ENCODE measurements at regions not wholly inside any gene's neighbourhood (a gene's known extent, or its start where the extent isn't known, plus 50 kb on each side); places are given as distances from the start of the nearest gene placed in this dataset.

DNA sequence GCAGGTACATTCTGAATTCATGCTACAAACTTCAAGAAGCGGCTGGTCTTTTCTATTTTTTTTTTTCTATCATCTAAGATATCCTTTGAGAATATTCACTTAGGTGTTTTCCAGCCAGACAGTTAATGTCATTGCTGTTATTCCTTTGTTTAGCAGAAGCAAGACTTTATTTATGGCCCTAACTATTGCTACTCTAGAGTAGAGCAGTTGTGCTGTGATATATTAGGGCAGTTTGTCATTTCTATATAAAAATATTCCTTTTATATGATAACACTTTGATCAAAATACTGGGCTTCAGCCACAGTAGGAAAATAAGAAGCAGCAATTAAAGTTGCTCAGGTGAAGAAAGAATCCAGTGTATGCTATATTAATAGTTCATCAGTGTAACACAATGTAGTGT is 959.3 kb downstream of the NCAM2 start:
- no peaks in the 10 kb centered on the region for H3K79me2 ChIP-seq (ENCODE audit: low read depth)
- no peaks in the 10 kb centered on the region for H3K9me3 ChIP-seq (ENCODE audit: insufficient read depth, low read depth)
- H3F3A ChIP-seq (ENCODE audit: insufficient read depth, low read depth) = no peaks in the 10 kb centered on the region
- no peaks in the 10 kb centered on the region for H3K36me3 ChIP-seq (ENCODE audit: low read depth)
- H3K4me2 ChIP-seq = no peak overlapping the region
- ChIA-PET CTCF (no interaction called here), POLR2A (ENCODE audit: unreplicated experiment) (interaction anchor here (0.7 kb wide), 1 partner anchor 638 kb away, joined by 4 read pairs; no protein-coding TSS in a partner anchor)
- no peak overlapping the region for H2AFZ ChIP-seq
- H3K27me3 ChIP-seq (ENCODE audit: insufficient read depth, low read depth) = no peaks in the 10 kb centered on the region
- H3K27ac ChIP-seq = no peak overlapping the region
- H4K20me1 ChIP-seq (ENCODE audit: insufficient read depth) = no peaks in the 10 kb centered on the region
- DNase-seq = no peak
- no TSS peak for BruUV-seq (replicated peaks)
- TF ChIP-seq EZH2 (IDR thresholded peaks at IDR 0.05; ENCODE audit: low read depth) = no peak
- TF ChIP-seq, protein P1, sequence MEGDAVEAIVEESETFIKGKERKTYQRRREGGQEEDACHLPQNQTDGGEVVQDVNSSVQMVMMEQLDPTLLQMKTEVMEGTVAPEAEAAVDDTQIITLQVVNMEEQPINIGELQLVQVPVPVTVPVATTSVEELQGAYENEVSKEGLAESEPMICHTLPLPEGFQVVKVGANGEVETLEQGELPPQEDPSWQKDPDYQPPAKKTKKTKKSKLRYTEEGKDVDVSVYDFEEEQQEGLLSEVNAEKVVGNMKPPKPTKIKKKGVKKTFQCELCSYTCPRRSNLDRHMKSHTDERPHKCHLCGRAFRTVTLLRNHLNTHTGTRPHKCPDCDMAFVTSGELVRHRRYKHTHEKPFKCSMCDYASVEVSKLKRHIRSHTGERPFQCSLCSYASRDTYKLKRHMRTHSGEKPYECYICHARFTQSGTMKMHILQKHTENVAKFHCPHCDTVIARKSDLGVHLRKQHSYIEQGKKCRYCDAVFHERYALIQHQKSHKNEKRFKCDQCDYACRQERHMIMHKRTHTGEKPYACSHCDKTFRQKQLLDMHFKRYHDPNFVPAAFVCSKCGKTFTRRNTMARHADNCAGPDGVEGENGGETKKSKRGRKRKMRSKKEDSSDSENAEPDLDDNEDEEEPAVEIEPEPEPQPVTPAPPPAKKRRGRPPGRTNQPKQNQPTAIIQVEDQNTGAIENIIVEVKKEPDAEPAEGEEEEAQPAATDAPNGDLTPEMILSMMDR (conservative IDR thresholded peaks at IDR 0.05) = no peak
- H3K9me2 ChIP-seq (ENCODE audit: insufficient read depth) = no peaks in the 10 kb centered on the region
- no peak overlapping the region for H3K4me3 ChIP-seq
- intact Hi-C loops (cut with micrococcal nuclease; ENCODE audit: unreplicated experiment) = no loop called here
- no peaks in the 10 kb centered on the region for H3K4me1 ChIP-seq (replicated peaks; ENCODE audit: insufficient read depth)

DNA sequence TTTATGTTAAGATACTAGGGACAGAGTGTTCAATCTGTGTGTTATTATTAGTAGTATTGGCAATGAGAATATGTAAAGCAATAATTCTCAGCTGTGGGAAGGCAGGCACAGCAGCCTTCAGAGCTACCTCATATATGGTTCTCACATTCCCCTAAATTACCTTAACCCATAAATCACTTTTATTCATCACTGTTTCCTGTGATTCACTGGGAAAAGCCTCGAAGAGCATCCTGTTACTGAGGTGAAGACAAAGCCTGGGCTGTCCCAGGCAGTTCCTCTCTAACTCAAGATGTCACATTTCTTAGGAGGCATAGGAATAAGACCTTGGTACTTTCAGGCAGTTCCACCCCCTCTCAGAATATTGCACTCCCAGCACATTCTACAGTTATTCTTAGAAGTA is 965.7 kb downstream of the NCAM2 start:
- ChIA-PET CTCF (no interaction called here), POLR2A (ENCODE audit: unreplicated experiment) (no interaction called here)
- H3K9me3 ChIP-seq (ENCODE audit: insufficient read depth, low read depth) = no peaks in the 10 kb centered on the region

DNA sequence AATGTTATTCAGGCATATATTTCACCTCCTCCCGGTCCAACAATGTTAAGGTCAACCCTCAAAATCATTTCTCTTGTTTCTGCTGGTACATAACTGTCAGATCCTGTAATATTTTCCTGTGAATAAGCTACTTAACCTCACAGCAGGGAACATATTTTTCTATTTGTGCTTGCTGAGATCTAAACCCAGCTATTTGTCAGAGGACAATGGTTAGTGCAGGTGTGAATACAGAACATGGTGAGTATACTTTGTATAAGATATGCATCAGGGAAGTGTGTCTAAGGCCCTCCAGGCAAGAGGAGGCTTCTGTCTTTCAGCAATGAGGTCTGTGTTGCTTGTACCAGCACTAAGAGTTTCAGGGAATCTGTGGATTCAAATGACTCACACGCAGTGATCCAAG is 970.6 kb downstream of the NCAM2 start:
- no peaks in the 10 kb centered on the region for H4K20me1 ChIP-seq (ENCODE audit: insufficient read depth)
- POLR2A ChIA-PET (ENCODE audit: unreplicated experiment) = no interaction called here

More for the DNA sequence above, 965.7 kb downstream of the NCAM2 start:
- no peaks in the 10 kb centered on the region for H3K27me3 ChIP-seq (ENCODE audit: insufficient read depth, low read depth)
- no peaks in the 10 kb centered on the region for H3F3A ChIP-seq (ENCODE audit: insufficient read depth, low read depth)
- H4K20me1 ChIP-seq (ENCODE audit: insufficient read depth) = no peaks in the 10 kb centered on the region
- no peaks in the 10 kb centered on the region for H3K79me2 ChIP-seq (ENCODE audit: low read depth)
- no peak overlapping the region for H3K27ac ChIP-seq
- H3K9me2 ChIP-seq (ENCODE audit: insufficient read depth) = no peaks in the 10 kb centered on the region
- no TSS peak for BruUV-seq (replicated peaks)
- no peak overlapping the region for H3K4me3 ChIP-seq
- H3K4me1 ChIP-seq (replicated peaks; ENCODE audit: insufficient read depth) = no peaks in the 10 kb centered on the region
- no peak overlapping the region for H3K4me2 ChIP-seq
- TF ChIP-seq, protein P1 (conservative IDR thresholded peaks at IDR 0.05) = no peak
- no peak for TF ChIP-seq EZH2 (IDR thresholded peaks at IDR 0.05; ENCODE audit: low read depth)
- intact Hi-C loops (cut with micrococcal nuclease; ENCODE audit: unreplicated experiment) = no loop called here
- H2AFZ ChIP-seq = no peak overlapping the region
- no peak for DNase-seq
- no peaks in the 10 kb centered on the region for H3K36me3 ChIP-seq (ENCODE audit: low read depth)

More for the DNA sequence above, 970.6 kb downstream of the NCAM2 start:
- Histone ChIP-seq H3K9me3 (ENCODE audit: insufficient read depth, low read depth) (no peaks in the 10 kb centered on the region), H2AFZ (no peak overlapping the region), H3K9me2 (ENCODE audit: insufficient read depth) (no peaks in the 10 kb centered on the region), H3K79me2 (ENCODE audit: low read depth) (no peaks in the 10 kb centered on the region), H3K4me3 (no peak overlapping the region), H3F3A (ENCODE audit: insufficient read depth, low read depth) (no peaks in the 10 kb centered on the region), H3K4me2 (no peak overlapping the region), H3K4me1 (replicated peaks; ENCODE audit: insufficient read depth) (no peaks in the 10 kb centered on the region), H3K36me3 (ENCODE audit: low read depth) (no peaks in the 10 kb centered on the region), H3K27me3 (ENCODE audit: insufficient read depth, low read depth) (no peaks in the 10 kb centered on the region), H3K27ac (no peak overlapping the region)
- CTCF ChIA-PET = no interaction called here
- no TSS peak for BruUV-seq (replicated peaks)
- TF ChIP-seq, protein P1 (conservative IDR thresholded peaks at IDR 0.05) = no peak
- no peak for TF ChIP-seq EZH2 (IDR thresholded peaks at IDR 0.05; ENCODE audit: low read depth)
- intact Hi-C loops (cut with micrococcal nuclease; ENCODE audit: unreplicated experiment) = no loop called here
- DNase-seq = no peak
